Esophagus muscularis mucosa (tissue), 4 donors: ENCODE measurements at regions not wholly inside any gene's neighbourhood (a gene's known extent, or its start where the extent isn't known, plus 50 kb on each side); places are given as distances from the start of the nearest gene placed in this dataset.

Experiments
- EP300 ChIP-seq: sonication (generic); formaldehyde crosslinking; IDR thresholded peaks from one replicate; pipeline ENCODE4 v1.6.1; 2017; ENCODE audit warnings: antibody characterized with exemption
- POLR2A ChIP-seq: fragments of 450-650 bp; IDR thresholded peaks from one replicate; pipeline ENCODE4 v1.6.1; 2017; ENCODE audit warnings: antibody characterized with exemption, moderate library complexity, mild to moderate bottlenecking, low read depth
- POLR2AphosphoS5 ChIP-seq, 2 donors: sonication (generic); formaldehyde crosslinking; IDR thresholded peaks; one replicate each; pipeline ENCODE4 v1.6.1; 2017; ENCODE audit warnings: antibody characterized with exemption in 2 of 2
- TF ChIP-seq, protein P1 (sequence below), 3 experiments: fragments of 200-600 bp in 2 of 3; fragments of 450-650 bp in 1 of 3; sonication (generic) in 2 of 3; IDR thresholded peaks; one replicate each; pipeline ENCODE4 v1.5.1; 2017 to 2019; ENCODE audit warnings: antibody characterized with exemption in 3 of 3, mild to moderate bottlenecking in 2 of 3, moderate library complexity in 1 of 3

- TF ChIP-seq, protein P1, sequence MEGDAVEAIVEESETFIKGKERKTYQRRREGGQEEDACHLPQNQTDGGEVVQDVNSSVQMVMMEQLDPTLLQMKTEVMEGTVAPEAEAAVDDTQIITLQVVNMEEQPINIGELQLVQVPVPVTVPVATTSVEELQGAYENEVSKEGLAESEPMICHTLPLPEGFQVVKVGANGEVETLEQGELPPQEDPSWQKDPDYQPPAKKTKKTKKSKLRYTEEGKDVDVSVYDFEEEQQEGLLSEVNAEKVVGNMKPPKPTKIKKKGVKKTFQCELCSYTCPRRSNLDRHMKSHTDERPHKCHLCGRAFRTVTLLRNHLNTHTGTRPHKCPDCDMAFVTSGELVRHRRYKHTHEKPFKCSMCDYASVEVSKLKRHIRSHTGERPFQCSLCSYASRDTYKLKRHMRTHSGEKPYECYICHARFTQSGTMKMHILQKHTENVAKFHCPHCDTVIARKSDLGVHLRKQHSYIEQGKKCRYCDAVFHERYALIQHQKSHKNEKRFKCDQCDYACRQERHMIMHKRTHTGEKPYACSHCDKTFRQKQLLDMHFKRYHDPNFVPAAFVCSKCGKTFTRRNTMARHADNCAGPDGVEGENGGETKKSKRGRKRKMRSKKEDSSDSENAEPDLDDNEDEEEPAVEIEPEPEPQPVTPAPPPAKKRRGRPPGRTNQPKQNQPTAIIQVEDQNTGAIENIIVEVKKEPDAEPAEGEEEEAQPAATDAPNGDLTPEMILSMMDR (IDR thresholded peaks at IDR 0.05), result no peak
- TF ChIP-seq POLR2A, result no peak
- no peak for TF ChIP-seq EP300
- no peak for TF ChIP-seq POLR2AphosphoS5 (IDR thresholded peaks at IDR 0.05)
These were observed 1035.8 kb downstream of the ADGRL3 start for GRCh38 chr4:62235911-62236310.
